SH-SY5Y (cell line): ENCODE measurements at regions not wholly inside any gene's neighbourhood (a gene's known extent, or its start where the extent isn't known, plus 50 kb on each side); places are given as distances from the start of the nearest gene placed in this dataset.

ENCODE experiments used
- GATA2 ChIP-seq: IDR thresholded peaks from 2 replicates; pipeline ENCODE4 v1.6.1; 2011; ENCODE audit warnings: mild to moderate bottlenecking, low read depth, low read length
- GATA3 ChIP-seq: IDR thresholded peaks from 2 replicates; pipeline ENCODE4 v1.6.1; 2011; ENCODE audit warnings: low read depth, mild to moderate bottlenecking, low read length, moderate library complexity

DNA sequence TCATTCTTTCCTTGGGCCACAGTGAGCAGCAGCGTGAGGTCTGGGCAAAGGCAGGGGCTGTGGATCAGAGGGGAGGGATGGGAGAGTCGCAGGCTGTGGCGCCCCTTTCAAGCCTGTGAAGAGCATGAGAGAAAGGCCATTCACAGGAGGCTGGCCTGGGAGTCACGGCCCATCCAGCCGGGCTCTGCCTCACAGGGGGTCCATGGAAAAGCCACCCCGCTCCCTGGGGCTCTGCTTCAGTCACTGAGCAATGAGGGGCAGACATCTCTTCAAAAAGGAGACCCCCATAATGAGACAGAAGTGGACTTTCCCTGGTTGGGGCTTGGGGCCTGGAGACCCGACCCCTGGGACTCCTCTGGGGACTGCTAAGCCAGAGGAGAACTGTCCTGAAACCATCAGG lies 117.0 kb upstream of the GSC start:
- TF ChIP-seq GATA2, result no peak
- no peak for TF ChIP-seq GATA3
